HG02571 (cell line): ENCODE measurements at regions not wholly inside any gene's neighbourhood (a gene's known extent, or its start where the extent isn't known, plus 50 kb on each side); places are given as distances from the start of the nearest gene placed in this dataset.
A peak's percentile ranks its signal among the peaks of the same experiment; 100 is the strongest.

ENCODE experiments used
- ATAC-seq: cut with Tn5 transposase; IDR thresholded peaks from one replicate; pipeline ENCODE4 v1.9.1; 2021; ENCODE audit warnings: mild to moderate bottlenecking, moderate library complexity; ENCODE audit not compliant: unreplicated experiment

- no peak for ATAC-seq
These were observed 54.4 kb downstream of the NIBAN1 start for GRCh38 chr1:184919892-184920291.

- ATAC-seq = no peak
These were observed 58.7 kb downstream of the NIBAN1 start for GRCh38 chr1:184915463-184916090.

- ATAC-seq = no peak
These were observed 60.2 kb downstream of the NIBAN1 start for GRCh38 chr1:184914149-184914548.

GRCh38 chr1:184912392-184912791 lies 61.9 kb downstream of the NIBAN1 start:
- ATAC-seq = no peak

- ATAC-seq = no peak
These were observed 62.5 kb downstream of the NIBAN1 start for GRCh38 chr1:184911830-184912229.

GRCh38 chr1:184911103-184911745 lies 63.1 kb downstream of the NIBAN1 start:
- no peak for ATAC-seq

GRCh38 chr1:184910691-184911091 lies 63.6 kb downstream of the NIBAN1 start:
- no peak for ATAC-seq

GRCh38 chr1:184910005-184910404 lies 64.3 kb downstream of the NIBAN1 start:
- no peak for ATAC-seq

GRCh38 chr1:184909019-184909418 lies 65.3 kb downstream of the NIBAN1 start:
- no peak for ATAC-seq

- ATAC-seq = no peak
These were observed 65.8 kb downstream of the NIBAN1 start for GRCh38 chr1:184908506-184908905.

- ATAC-seq = no peak
These were observed 66.8 kb downstream of the NIBAN1 start for GRCh38 chr1:184907500-184907899.

- no peak for ATAC-seq
These were observed 67.5 kb downstream of the NIBAN1 start for GRCh38 chr1:184906761-184907160.

- ATAC-seq = no peak
These were observed 68.5 kb downstream of the NIBAN1 start for GRCh38 chr1:184905601-184906322.

GRCh38 chr1:184903111-184903692 lies 71.1 kb downstream of the NIBAN1 start:
- ATAC-seq = no peak

- ATAC-seq = no peak
These were observed 73.8 kb downstream of the NIBAN1 start for GRCh38 chr1:184900507-184900906.

- ATAC-seq = no peak
These were observed 78.3 kb downstream of the NIBAN1 start for GRCh38 chr1:184896000-184896399.

- ATAC-seq = no peak
These were observed 79.2 kb downstream of the NIBAN1 start for GRCh38 chr1:184895086-184895485.

- ATAC-seq = no peak
These were observed 80.6 kb downstream of the NIBAN1 start for GRCh38 chr1:184893695-184894094.

- ATAC-seq = peak; percentile 68
These were observed 82.2 kb downstream of the NIBAN1 start for GRCh38 chr1:184892116-184892515.

GRCh38 chr1:184891440-184891839 lies 82.9 kb downstream of the NIBAN1 start:
- no peak for ATAC-seq

- no peak for ATAC-seq
These were observed 83.8 kb downstream of the NIBAN1 start for GRCh38 chr1:184890539-184890973.

GRCh38 chr1:184889902-184890301 lies 84.4 kb downstream of the NIBAN1 start:
- no peak for ATAC-seq
